ENCODE measurements at regions not wholly inside any gene's neighbourhood (a gene's known extent, or its start where the extent isn't known, plus 50 kb on each side); places are given as distances from the start of the nearest gene placed in this dataset.

- DNase-seq (ENCODE audit: low read depth): no peak
- TF ChIP-seq CTCF (conservative IDR thresholded peaks at IDR 0.05; ENCODE audit: control insufficient read depth, insufficient read depth, low read depth, low read length): no peak
Observed at GRCh38 chr6:72525821-72526510, 95.9 kb upstream of the KCNQ5 start.

GRCh38 chr6:72530152-72530551 lies 91.7 kb upstream of the KCNQ5 start:
- no peak for DNase-seq (ENCODE audit: low read depth)
- no peak overlapping the region for H3K4me3 ChIP-seq (ENCODE audit: control insufficient read depth, low read depth, low read length)
- no peak for TF ChIP-seq CTCF (conservative IDR thresholded peaks at IDR 0.05; ENCODE audit: control insufficient read depth, insufficient read depth, low read depth, low read length)

More at GRCh38 chr6:72525821-72526510, 95.9 kb upstream of the KCNQ5 start:
- H3K4me3 ChIP-seq (ENCODE audit: control insufficient read depth, low read depth, low read length): no peak overlapping the region

GRCh38 chr6:72530750-72531149 lies 91.1 kb upstream of the KCNQ5 start:
- no peak for TF ChIP-seq CTCF (conservative IDR thresholded peaks at IDR 0.05; ENCODE audit: control insufficient read depth, insufficient read depth, low read depth, low read length)
- no peak for DNase-seq (ENCODE audit: low read depth)
- no peak overlapping the region for H3K4me3 ChIP-seq (ENCODE audit: control insufficient read depth, low read depth, low read length)

- no peak for DNase-seq (ENCODE audit: low read depth)
- TF ChIP-seq CTCF (conservative IDR thresholded peaks at IDR 0.05; ENCODE audit: control insufficient read depth, insufficient read depth, low read depth, low read length): no peak
- H3K4me3 ChIP-seq (ENCODE audit: control insufficient read depth, low read depth, low read length): no peak overlapping the region
Observed at GRCh38 chr6:72533606-72534005, 88.3 kb upstream of the KCNQ5 start.

GRCh38 chr6:72534236-72534635 lies 87.6 kb upstream of the KCNQ5 start:
- H3K4me3 ChIP-seq (ENCODE audit: control insufficient read depth, low read depth, low read length): no peak overlapping the region
- TF ChIP-seq CTCF (conservative IDR thresholded peaks at IDR 0.05; ENCODE audit: control insufficient read depth, insufficient read depth, low read depth, low read length): no peak
- no peak for DNase-seq (ENCODE audit: low read depth)

- no peak overlapping the region for H3K4me3 ChIP-seq (ENCODE audit: control insufficient read depth, low read depth, low read length)
- no peak for DNase-seq (ENCODE audit: low read depth)
- no peak for TF ChIP-seq CTCF (conservative IDR thresholded peaks at IDR 0.05; ENCODE audit: control insufficient read depth, insufficient read depth, low read depth, low read length)
Observed at GRCh38 chr6:72535124-72535523, 86.7 kb upstream of the KCNQ5 start.

GRCh38 chr6:72547020-72547419 lies 74.8 kb upstream of the KCNQ5 start:
- no peak overlapping the region for H3K4me3 ChIP-seq (ENCODE audit: control insufficient read depth, low read depth, low read length)
- TF ChIP-seq CTCF (conservative IDR thresholded peaks at IDR 0.05; ENCODE audit: control insufficient read depth, insufficient read depth, low read depth, low read length): no peak
- no peak for DNase-seq (ENCODE audit: low read depth)
